SK-N-SH treated with all-trans-retinoic acid at 6 μM for 48 hours (cell line): ENCODE measurements at regions not wholly inside any gene's neighbourhood (a gene's known extent, or its start where the extent isn't known, plus 50 kb on each side); places are given as distances from the start of the nearest gene placed in this dataset.

Experiments used
- ATAC-seq: fragments of 200-7000 bp; cut with Tn5 transposase; 3 replicates; pipeline ENCODE4 v1.9.1; 2020; ENCODE audit warnings: mild to moderate bottlenecking, moderate library complexity
- CREB5 ChIP-seq: fragments of 250-450 bp; sonication (Bioruptor Pico); IDR thresholded peaks from 2 replicates; pipeline ENCODE4 v1.5.1; 2020; ENCODE audit warnings: low read depth, mild to moderate bottlenecking, moderate library complexity
- CSDC2 ChIP-seq: fragments of 250-450 bp; sonication (Bioruptor Pico); IDR thresholded peaks from 2 replicates; pipeline ENCODE4 v1.5.0; 2020; ENCODE audit warnings: mild to moderate bottlenecking, moderate library complexity
- CSRNP3 ChIP-seq: fragments of 250-450 bp; sonication (Bioruptor Pico); IDR thresholded peaks from 2 replicates; pipeline ENCODE4 v1.5.1; 2021; ENCODE audit warnings: mild to moderate bottlenecking, moderate library complexity
- ESRRG ChIP-seq: fragments of 250-450 bp; sonication (Bioruptor Pico); IDR thresholded peaks from 2 replicates; pipeline ENCODE4 v1.6.1; 2021; ENCODE audit warnings: mild to moderate bottlenecking
- GLIS3 ChIP-seq: fragments of 250-450 bp; sonication (Bioruptor Pico); IDR thresholded peaks from 2 replicates; pipeline ENCODE4 v1.5.0; 2020; ENCODE audit warnings: mild to moderate bottlenecking, moderate library complexity
- ISL1 ChIP-seq: fragments of 250-450 bp; sonication (Bioruptor Pico); IDR thresholded peaks from 2 replicates; pipeline ENCODE4 v2.1.2; 2022; ENCODE audit warnings: mild to moderate bottlenecking, moderate library complexity
- OSR1 ChIP-seq: fragments of 250-450 bp; sonication (Bioruptor Pico); IDR thresholded peaks from 2 replicates; pipeline ENCODE4 v1.8.0; 2022; ENCODE audit warnings: moderate library complexity, mild to moderate bottlenecking, inconsistent platforms
- PPARA ChIP-seq: fragments of 250-450 bp; sonication (Bioruptor Pico); IDR thresholded peaks from 2 replicates; pipeline ENCODE4 v1.5.0; 2020; ENCODE audit warnings: mild to moderate bottlenecking, borderline replicate concordance
- RARB ChIP-seq: fragments of 250-450 bp; sonication (Bioruptor Pico); IDR thresholded peaks from 2 replicates; pipeline ENCODE4 v1.8.0; 2021; ENCODE audit warnings: mild to moderate bottlenecking, moderate library complexity
- SNAI2 ChIP-seq: fragments of 250-450 bp; sonication (Bioruptor Pico); IDR thresholded peaks from 2 replicates; pipeline ENCODE4 v1.5.0; 2020; ENCODE audit warnings: mild to moderate bottlenecking, moderate library complexity
- TCF4 ChIP-seq: fragments of 250-450 bp; sonication (Bioruptor Pico); IDR thresholded peaks from 2 replicates; pipeline ENCODE4 v1.8.0; 2021; ENCODE audit warnings: mild to moderate bottlenecking, moderate library complexity, borderline replicate concordance
- ZC3H10 ChIP-seq: fragments of 250-450 bp; sonication (Bioruptor Pico); IDR thresholded peaks from 2 replicates; pipeline ENCODE4 v1.5.1; 2021; ENCODE audit warnings: mild to moderate bottlenecking, moderate library complexity
- ZFP3 ChIP-seq: fragments of 250-450 bp; sonication (Bioruptor Pico); IDR thresholded peaks from 2 replicates; pipeline ENCODE4 v1.5.0; 2020; ENCODE audit warnings: mild to moderate bottlenecking, moderate library complexity
- ZFP30 ChIP-seq: fragments of 450-650 bp; formaldehyde crosslinking; IDR thresholded peaks from 2 replicates; pipeline ENCODE4 v1.5.0; 2022; ENCODE audit warnings: mild to moderate bottlenecking, moderate library complexity
- ZNF8 ChIP-seq: fragments of 450-650 bp; formaldehyde crosslinking; IDR thresholded peaks from 2 replicates; pipeline ENCODE4 v1.5.0; 2020; ENCODE audit warnings: mild to moderate bottlenecking, moderate library complexity
- TF ChIP-seq, protein P1 (sequence below): fragments of 250-450 bp; sonication (Bioruptor Pico); IDR thresholded peaks from 2 replicates; pipeline ENCODE4 v1.8.0; 2021; ENCODE audit warnings: low read depth, mild to moderate bottlenecking, moderate library complexity, borderline replicate concordance
- TF ChIP-seq, protein P2 (sequence below): fragments of 250-450 bp; sonication (Bioruptor Pico); IDR thresholded peaks from 2 replicates; pipeline ENCODE4 v1.5.0; 2020; ENCODE audit warnings: mild to moderate bottlenecking, moderate library complexity
- TF ChIP-seq, protein P3 (sequence below): fragments of 250-450 bp; sonication (Bioruptor Pico); IDR thresholded peaks from 2 replicates; pipeline ENCODE4 v1.8.0; 2020; ENCODE audit warnings: mild to moderate bottlenecking, moderate library complexity, borderline replicate concordance

GRCh38 chr1:56147459-56147858 is 431.9 kb downstream of the PLPP3 start:
- TF ChIP-seq ESRRG: no peak
- TF ChIP-seq GLIS3: no peak
- no peak for TF ChIP-seq CSDC2 (CRISPR knock-in tag)
- TF ChIP-seq, protein P1, sequence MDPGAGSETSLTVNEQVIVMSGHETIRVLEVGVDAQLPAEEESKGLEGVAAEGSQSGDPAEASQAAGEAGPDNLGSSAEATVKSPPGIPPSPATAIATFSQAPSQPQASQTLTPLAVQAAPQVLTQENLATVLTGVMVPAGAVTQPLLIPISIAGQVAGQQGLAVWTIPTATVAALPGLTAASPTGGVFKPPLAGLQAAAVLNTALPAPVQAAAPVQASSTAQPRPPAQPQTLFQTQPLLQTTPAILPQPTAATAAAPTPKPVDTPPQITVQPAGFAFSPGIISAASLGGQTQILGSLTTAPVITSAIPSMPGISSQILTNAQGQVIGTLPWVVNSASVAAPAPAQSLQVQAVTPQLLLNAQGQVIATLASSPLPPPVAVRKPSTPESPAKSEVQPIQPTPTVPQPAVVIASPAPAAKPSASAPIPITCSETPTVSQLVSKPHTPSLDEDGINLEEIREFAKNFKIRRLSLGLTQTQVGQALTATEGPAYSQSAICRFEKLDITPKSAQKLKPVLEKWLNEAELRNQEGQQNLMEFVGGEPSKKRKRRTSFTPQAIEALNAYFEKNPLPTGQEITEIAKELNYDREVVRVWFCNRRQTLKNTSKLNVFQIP (CRISPR knock-in tag): no peak
- no peak for TF ChIP-seq ZC3H10 (CRISPR knock-in tag)
- TF ChIP-seq ZFP30: no peak
- no peak for ATAC-seq

GRCh38 chr1:56147034-56147433 is 432.3 kb downstream of the PLPP3 start:
- TF ChIP-seq SNAI2 (CRISPR knock-in tag): no peak
- TF ChIP-seq, protein P2, sequence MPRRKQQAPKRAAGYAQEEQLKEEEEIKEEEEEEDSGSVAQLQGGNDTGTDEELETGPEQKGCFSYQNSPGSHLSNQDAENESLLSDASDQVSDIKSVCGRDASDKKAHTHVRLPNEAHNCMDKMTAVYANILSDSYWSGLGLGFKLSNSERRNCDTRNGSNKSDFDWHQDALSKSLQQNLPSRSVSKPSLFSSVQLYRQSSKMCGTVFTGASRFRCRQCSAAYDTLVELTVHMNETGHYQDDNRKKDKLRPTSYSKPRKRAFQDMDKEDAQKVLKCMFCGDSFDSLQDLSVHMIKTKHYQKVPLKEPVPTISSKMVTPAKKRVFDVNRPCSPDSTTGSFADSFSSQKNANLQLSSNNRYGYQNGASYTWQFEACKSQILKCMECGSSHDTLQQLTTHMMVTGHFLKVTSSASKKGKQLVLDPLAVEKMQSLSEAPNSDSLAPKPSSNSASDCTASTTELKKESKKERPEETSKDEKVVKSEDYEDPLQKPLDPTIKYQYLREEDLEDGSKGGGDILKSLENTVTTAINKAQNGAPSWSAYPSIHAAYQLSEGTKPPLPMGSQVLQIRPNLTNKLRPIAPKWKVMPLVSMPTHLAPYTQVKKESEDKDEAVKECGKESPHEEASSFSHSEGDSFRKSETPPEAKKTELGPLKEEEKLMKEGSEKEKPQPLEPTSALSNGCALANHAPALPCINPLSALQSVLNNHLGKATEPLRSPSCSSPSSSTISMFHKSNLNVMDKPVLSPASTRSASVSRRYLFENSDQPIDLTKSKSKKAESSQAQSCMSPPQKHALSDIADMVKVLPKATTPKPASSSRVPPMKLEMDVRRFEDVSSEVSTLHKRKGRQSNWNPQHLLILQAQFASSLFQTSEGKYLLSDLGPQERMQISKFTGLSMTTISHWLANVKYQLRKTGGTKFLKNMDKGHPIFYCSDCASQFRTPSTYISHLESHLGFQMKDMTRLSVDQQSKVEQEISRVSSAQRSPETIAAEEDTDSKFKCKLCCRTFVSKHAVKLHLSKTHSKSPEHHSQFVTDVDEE (CRISPR knock-in tag): no peak
- no peak for TF ChIP-seq OSR1 (CRISPR knock-in tag)
- no peak for TF ChIP-seq CSRNP3 (CRISPR knock-in tag)
- no peak for TF ChIP-seq ZC3H10 (CRISPR knock-in tag)
- TF ChIP-seq TCF4 (CRISPR knock-in tag): no peak
- no peak for ATAC-seq

DNA sequence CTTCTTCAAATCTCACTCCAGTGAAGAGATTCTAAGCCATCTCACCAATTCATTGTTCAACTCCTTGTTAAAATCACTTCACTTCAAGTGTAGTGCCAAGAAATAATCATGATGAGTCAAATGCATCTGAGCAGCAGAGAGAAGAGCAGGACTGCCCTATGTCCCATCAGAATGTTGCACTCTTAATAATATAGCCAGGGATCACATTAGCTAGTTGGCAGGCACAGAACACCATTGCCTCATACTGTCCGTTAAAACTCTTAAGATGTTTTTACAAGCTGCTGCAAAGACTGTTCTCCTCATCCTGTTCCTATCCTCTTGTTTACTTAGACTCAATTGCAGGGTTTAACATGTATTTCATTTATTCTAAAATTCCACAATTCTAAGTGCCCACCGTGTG is 432.9 kb downstream of the PLPP3 start:
- ATAC-seq: peak; percentile 66
- TF ChIP-seq ESRRG (no peak), RARB (CRISPR knock-in tag) (no peak), OSR1 (CRISPR knock-in tag) (no peak), ZFP3 (CRISPR knock-in tag) (no peak)
- TF ChIP-seq, protein P1 (CRISPR knock-in tag): no peak
- TF ChIP-seq, protein P3, sequence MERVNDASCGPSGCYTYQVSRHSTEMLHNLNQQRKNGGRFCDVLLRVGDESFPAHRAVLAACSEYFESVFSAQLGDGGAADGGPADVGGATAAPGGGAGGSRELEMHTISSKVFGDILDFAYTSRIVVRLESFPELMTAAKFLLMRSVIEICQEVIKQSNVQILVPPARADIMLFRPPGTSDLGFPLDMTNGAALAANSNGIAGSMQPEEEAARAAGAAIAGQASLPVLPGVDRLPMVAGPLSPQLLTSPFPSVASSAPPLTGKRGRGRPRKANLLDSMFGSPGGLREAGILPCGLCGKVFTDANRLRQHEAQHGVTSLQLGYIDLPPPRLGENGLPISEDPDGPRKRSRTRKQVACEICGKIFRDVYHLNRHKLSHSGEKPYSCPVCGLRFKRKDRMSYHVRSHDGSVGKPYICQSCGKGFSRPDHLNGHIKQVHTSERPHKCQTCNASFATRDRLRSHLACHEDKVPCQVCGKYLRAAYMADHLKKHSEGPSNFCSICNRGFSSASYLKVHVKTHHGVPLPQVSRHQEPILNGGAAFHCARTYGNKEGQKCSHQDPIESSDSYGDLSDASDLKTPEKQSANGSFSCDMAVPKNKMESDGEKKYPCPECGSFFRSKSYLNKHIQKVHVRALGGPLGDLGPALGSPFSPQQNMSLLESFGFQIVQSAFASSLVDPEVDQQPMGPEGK (CRISPR knock-in tag): no peak

GRCh38 chr1:56145581-56145980 is 433.8 kb downstream of the PLPP3 start:
- ATAC-seq: no peak
- no peak for TF ChIP-seq ZC3H10 (CRISPR knock-in tag)
- TF ChIP-seq ZNF8 (CRISPR knock-in tag): no peak
- TF ChIP-seq, protein P3 (CRISPR knock-in tag): no peak
- no peak for TF ChIP-seq CREB5 (CRISPR knock-in tag)
- no peak for TF ChIP-seq ESRRG
- no peak for TF ChIP-seq ISL1
- TF ChIP-seq, protein P1 (CRISPR knock-in tag): no peak
- no peak for TF ChIP-seq OSR1 (CRISPR knock-in tag)
- TF ChIP-seq PPARA (CRISPR knock-in tag): no peak
- TF ChIP-seq, protein P2 (CRISPR knock-in tag): no peak
